Urothelium cell line (cell line): ENCODE measurements at regions not wholly inside any gene's neighbourhood (a gene's known extent, or its start where the extent isn't known, plus 50 kb on each side); places are given as distances from the start of the nearest gene placed in this dataset.

Experiments
- DNase-seq: peaks from one replicate; pipeline ENCODE4 v3.0.0; 2011; ENCODE audit warnings: low spot score, mixed read lengths
- FAIRE-seq: peaks from 2 replicates; lab custom pipeline; 2011; peaks lifted over from hg19 to GRCh38; lab: Jason Lieb, UNC

DNA sequence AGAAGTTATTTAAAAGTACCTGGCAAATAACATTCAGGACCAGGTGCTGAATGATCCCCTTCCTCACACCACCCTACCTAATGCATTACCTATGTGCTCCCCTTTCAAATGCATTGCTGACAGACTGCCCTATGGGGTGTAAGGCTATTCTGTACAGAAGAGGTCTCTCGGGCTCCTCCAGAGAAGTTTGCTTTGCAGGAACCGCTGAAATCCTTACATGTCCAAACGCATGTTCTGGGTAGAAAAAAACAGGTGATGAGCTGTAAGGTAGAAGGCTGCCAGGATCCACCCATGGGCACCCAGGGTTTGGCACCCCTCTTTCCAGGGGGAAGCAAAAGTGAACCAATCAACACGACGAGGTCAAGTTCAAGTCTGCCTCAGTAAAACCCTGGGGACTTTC lies 58.3 kb upstream of the TARBP1 start:
- FAIRE-seq (no peak), DNase-seq (no peak)

DNA sequence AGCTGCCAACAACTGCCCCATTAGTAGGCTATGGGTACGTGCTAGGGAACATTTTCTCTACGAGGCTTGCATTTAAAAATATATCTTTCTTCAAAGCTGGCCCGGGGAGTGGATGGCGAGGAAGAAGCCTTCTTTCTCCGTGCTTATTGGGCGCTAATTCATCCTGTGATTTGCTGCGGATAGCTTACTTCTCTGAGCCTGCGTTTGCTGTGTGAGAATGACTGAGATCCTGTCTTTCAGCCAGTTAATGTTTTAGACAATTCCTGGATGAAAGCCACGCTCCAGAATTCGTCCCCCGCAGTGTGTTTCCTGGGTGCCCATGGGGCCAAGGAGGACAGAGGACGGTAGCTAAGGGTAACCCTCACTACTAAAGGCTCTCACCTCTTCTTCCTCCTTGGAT lies 57.8 kb upstream of the TARBP1 start:
- FAIRE-seq = no peak
- DNase-seq = no peak

DNA sequence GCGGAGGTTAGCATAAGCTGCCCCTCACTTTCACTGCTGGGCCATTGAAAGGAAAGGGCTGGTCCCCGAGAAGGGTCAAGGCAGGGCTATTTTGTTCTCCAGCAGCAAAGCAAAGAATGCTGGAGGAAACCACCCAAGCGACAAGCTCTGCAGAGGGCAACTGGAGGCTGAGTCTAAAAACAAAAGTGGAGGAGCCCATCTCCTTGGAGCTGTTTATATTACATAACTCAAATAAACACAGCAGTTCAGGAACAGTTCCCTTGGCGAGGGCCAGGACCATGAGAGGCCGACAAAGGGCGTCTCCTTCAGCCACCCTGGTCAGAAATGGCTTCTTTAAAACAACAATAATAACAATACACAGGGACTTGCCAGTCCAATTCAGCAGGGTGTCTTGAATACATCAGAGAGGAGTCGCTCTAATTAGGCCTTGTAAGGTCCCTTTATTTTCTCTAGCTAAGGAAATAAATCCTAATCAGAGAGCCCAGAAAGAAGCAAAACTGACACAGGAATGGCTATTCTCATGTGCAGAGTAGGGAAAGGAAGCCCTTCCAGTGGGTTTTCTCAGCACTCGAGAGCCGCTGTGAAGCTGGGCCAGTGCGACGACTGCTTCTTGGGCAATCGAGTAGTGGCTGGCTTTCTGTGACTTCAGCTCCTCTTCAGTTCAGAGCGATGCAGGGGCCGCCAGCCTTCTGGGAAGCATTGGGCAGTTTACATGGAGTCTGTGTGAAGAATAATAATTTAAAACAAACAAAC lies 57.0 kb upstream of the TARBP1 start:
- FAIRE-seq (no peak), DNase-seq (no peak)

DNA sequence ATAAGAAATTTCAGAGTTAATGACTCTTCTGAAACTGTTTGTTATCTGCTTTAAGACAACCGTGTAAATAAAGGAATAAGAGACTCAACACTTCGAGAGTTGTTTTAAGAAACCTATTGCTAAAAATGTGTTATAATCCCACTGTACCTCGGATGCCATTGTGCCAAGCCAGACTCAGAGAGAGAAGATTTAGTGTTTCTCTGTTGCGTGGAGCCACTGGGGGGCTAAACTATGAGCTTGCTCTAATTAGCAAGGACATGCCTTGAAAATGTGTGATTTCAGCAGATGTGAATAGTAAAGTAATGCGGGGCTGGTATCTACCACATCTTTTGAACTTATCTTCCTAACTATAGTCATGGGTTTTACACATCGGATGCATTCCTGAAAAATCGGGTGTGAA lies 56.2 kb upstream of the TARBP1 start:
- DNase-seq (no peak), FAIRE-seq (no peak)

DNA sequence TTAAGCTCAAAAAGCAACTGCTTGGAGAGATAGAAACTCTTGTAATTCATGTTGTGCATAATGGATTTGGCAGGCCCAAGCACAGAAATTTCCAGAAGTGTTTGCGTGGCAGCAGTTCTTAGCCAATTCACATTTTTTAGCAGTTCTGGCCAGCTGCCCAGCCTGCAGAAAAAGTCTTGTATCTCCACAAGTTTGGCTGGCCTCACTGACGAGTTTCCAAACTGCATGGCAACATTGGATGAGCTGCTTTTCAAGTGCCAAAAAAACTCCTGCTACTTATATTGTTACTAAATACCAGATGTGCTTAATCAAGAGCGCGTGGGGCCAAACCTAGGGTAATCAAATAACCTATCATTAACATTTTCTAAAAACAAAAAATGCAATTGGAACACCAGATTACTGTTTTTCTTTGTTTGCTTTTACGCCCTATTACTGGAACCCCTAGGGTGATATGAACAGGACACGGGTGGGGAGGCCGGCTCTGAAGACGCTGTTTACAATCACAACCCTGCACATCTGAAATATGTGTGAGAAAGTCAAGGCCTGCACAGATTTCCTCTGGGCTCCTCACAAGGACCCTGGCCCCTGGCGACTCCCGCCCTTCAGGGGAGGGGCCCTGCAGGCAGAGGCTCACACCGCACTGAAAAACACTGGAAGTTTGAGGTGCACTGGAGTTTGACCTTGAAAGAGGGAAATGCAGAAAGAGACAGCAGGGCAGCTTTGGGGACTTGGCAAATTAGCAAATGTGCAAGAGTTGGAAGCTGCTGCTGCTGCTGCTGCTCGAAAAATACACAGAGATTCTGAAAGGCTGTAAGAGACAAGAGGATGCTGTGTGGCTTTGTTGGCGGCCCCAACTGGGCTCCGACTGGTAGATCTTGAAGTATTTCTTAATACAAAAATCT lies 55.2 kb upstream of the TARBP1 start:
- DNase-seq (no peak), FAIRE-seq (no peak)

DNA sequence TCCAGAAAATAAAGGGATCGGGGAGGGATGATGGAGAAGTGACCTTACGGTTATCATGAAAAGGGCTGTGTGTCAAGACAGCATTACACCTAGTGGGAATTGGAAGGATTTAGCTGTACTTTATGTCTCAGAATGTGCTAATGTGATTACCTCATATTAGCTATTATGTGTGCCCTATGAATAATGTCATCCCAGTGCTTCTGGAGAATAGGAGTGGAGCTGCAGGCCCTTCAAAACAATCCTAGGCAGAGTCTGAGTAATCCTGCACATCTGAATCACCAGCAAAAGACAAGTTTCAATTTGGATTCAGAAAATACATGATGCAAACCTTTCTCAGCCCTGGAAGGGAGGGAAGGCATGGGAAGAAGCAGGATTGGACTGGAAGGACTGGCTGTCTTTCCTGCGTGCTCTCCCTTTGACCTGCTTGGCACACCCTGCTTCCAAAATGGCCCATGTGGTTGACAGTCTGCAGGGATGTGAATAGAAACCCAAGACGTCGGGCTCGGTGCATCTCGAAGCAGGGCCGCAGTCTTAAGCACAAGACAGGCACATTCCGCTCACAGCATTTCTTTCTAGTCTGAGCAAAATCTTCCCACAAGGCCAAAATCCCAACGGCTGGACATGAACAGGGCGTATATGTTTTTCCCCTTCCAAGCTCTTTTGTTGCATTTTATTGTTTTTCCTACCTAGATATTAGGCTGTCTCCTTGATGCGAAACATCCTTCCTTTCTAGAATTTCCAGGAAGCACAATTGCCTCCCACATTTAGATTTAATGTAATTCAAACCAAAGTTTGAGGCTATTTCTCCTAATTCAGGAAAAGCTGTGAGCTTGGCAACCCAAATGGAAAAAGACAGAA lies 54.3 kb upstream of the TARBP1 start:
- no peak for FAIRE-seq
- DNase-seq = no peak

DNA sequence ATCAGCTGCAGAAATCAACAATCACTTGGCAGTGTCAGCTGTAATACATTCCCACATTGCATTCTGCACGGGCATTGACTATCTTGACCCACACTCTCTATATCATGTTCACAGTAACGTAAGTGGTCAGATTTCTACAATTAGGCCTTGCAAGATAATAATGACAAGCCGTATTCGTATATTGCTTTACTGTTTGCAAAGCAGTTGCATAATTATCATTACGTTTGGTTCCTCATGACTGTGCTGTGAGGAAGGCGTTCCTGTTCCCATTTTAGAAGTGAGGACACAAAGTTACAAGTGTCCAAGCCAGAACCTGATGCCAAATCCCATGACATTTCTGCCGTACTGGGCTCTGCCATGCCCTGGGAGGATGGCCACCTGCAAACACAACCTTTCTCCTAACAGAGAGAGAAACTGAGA lies 53.5 kb upstream of the TARBP1 start:
- FAIRE-seq (no peak), DNase-seq (no peak)

DNA sequence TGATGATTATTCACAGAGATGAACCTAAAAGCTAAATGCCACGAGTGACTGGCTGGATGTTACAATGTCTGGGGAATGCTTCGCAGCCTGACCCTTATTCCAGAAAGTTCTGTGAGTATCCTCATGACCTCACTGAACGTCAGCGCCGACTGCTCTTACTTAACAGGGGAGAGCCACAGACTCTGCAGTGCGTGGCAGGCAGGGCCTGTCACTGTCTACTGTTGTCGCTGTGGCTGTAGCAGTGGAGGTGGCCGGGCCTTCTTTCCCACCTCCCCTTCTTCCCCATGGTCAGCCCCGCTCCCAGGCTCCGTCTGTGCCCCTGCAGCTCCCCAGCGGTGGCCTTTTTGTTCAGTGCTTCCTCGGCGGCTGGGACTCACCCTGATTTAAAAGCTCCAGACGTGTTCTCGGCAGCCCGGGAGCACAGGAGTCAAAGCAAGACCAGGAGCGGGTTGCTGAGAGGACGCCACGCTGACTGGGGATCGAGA lies 52.2 kb upstream of the TARBP1 start:
- FAIRE-seq = no peak
- DNase-seq = no peak

DNA sequence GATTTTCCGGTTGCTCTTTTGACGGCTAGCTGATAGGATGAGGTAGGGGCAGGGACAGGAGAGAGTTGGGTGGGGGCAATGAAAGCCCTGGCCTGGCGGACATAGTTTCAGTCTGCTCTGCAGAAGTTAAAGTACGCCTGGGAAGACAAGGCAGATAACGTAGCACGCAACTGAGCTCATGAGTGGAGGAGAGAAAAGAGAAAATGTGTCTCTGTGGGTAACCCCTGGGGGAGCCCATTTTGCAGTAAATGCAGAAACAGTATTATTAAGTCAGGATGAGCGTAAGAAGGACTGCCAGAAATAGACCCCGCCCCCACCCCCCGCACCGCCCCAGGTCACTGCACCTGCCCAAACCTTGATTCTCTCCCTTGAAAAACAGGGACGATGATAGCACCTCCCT lies 51.7 kb upstream of the TARBP1 start:
- no peak for FAIRE-seq
- no peak for DNase-seq

DNA sequence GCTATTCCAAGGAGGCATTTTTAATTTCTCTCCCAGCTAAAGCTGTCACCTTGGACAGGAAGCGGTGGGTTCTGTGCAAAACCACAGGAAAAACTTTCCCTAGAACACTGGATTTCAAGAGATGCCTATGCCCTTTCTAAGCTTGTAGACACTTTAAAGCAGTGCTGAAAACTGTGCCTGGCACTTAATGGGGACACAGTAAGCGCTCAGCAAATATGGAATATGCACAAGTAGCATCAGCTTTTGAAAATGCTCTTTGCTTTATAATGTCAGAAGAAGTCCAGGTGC lies 50.9 kb upstream of the TARBP1 start:
- FAIRE-seq = no peak
- no peak for DNase-seq

DNA sequence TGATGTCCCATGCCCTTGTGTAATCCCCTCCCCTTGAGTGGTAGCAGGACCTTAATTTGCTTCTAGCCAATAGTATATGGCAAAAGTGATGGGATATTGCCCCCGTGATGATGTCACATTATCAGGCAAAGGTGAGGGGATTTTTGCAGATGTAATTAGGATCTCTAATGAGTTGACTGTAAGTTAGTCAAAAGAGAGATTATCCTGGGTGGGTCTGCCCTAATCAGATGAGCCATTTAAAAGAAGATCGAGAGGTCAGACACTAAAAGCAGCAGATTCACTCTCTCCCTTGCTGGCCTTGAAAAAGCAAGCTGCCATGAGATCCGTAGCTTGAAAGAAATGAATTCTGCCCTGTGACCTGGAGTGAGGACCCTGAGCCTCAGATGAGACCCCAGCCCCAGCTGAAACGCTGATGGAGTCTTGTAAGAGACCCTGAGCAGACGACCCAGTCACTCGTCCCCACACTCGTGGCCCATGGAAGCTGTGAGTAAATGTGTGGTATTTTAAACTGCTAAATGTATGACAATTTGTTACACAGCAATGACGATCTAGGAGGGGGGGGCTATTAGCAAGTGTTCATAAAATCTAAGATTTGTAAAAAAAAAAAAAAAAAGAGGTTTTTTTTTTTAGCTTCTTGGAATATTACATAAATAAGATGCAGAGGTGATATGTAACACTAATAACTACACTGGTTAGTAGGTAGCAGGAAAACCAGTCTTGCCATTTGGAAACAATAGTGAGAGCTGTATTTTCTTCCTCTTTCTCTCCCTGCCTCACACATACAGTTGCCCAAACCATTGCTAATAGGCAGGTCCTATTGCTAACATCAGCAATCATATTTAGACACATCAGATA lies 50.3 kb upstream of the TARBP1 start:
- no peak for DNase-seq
- FAIRE-seq = no peak
